Right atrium auricular region (tissue), 2 donors: ENCODE measurements at regions not wholly inside any gene's neighbourhood (a gene's known extent, or its start where the extent isn't known, plus 50 kb on each side); places are given as distances from the start of the nearest gene placed in this dataset.

ENCODE experiments used
- DNase-seq: peaks from one replicate; pipeline ENCODE4 v3.0.0-alpha.2; 2019; ENCODE audit warnings: low spot score
- H3K27ac ChIP-seq, 2 donors: fragments of 200-600 bp; sonication (generic); 1 replicate in 1 of 2; 2 replicates in 1 of 2; pipeline ENCODE4 v1.5.1; 2016 to 2019
- H3K27me3 ChIP-seq, 2 donors: fragments of 200-600 bp; sonication (generic); one replicate each; pipeline versions ENCODE4 v1.5.1 to v1.6.0; 2017 to 2019
- H3K36me3 ChIP-seq: fragments of 200-600 bp; sonication (generic); one replicate; pipeline ENCODE4 v1.5.1; 2016
- H3K4me1 ChIP-seq, 2 donors: fragments of 200-600 bp; sonication (generic); one replicate each; pipeline versions ENCODE4 v1.5.1 to v1.6.0; 2017 to 2019
- H3K4me3 ChIP-seq, 2 donors: fragments of 200-600 bp; sonication (generic); 1 replicate in 1 of 2; 2 replicates in 1 of 2; pipeline ENCODE4 v1.5.1; 2017 to 2019; ENCODE audit warnings: mild to moderate bottlenecking in 1 of 2, moderate library complexity in 1 of 2
- H3K9me3 ChIP-seq, 2 donors: fragments of 200-600 bp; sonication (generic); one replicate each; pipeline ENCODE4 v1.5.1; 2019
- CTCF ChIP-seq, 2 donors: fragments of 200-600 bp; sonication (generic); IDR thresholded peaks; one replicate each; pipeline ENCODE4 v1.5.1; 2019; ENCODE audit warnings: antibody characterized with exemption in 2 of 2

- no peak overlapping the region for H3K4me3 ChIP-seq
- no peaks in the 10 kb centered on the region for H3K36me3 ChIP-seq
- H3K27me3 ChIP-seq = no peaks in the 10 kb centered on the region
- TF ChIP-seq CTCF (IDR thresholded peaks at IDR 0.05) = no peak
- no peak for DNase-seq
- H3K4me1 ChIP-seq = peaks cover 0 to 33% of the 10 kb centered on the region in 2 donors
- no peaks in the 10 kb centered on the region for H3K9me3 ChIP-seq
- H3K27ac ChIP-seq = no peak overlapping the region
Observed at GRCh38 chr17:69605571-69605970, 191.1 kb downstream of the MAP2K6 start.

DNA sequence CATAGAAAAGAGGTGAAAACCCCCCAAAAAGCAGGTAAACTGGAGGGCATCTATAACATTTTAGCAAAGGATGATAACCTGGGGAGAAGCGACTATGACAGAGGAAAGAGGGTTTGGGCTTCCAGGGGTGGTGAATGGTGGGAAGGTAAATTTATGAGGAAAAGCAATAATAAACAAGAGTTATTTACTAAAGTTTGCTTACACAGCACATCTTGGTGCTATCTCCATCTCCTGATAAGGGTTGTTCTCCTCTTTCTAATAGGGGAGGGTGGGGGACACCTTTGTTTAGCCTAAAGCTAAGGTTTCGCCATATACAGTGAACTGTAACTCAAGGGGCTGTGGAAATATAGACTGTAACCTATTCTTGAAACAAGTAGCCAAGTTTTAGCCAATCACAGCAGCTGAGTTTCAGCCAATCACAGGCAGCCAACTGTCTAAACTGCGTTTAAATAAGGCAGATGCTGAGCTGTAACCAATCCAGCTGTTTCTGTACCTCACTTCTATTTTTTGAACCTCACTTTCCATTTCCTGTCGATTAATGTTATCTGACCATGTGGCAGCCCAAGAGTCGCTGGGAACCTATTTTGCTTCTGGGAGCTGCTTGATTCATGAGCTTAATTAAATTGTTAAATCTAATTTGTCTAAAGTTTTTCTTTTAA, 191.8 kb downstream of the MAP2K6 start:
- H3K27me3 ChIP-seq = no peaks in the 10 kb centered on the region
- DNase-seq = no peak
- H3K4me1 ChIP-seq = peaks cover 0 to 33% of the 10 kb centered on the region in 2 donors
- H3K36me3 ChIP-seq = no peaks in the 10 kb centered on the region
- TF ChIP-seq CTCF (IDR thresholded peaks at IDR 0.05) = no peak
- no peak overlapping the region for H3K4me3 ChIP-seq
- no peak overlapping the region for H3K27ac ChIP-seq
- no peaks in the 10 kb centered on the region for H3K9me3 ChIP-seq

- H3K27ac ChIP-seq = peak overlapping the region in 1 of 2 donors; percentile 44
- no peaks in the 10 kb centered on the region for H3K36me3 ChIP-seq
- peak; percentile 86 to 93 for TF ChIP-seq CTCF (IDR thresholded peaks at IDR 0.05)
- peaks cover 0 to 33% of the 10 kb centered on the region in 2 donors for H3K4me1 ChIP-seq
- H3K27me3 ChIP-seq = no peaks in the 10 kb centered on the region
- no peaks in the 10 kb centered on the region for H3K9me3 ChIP-seq
- no peak overlapping the region for H3K4me3 ChIP-seq
- DNase-seq = peak; percentile 80
Observed at GRCh38 chr17:69607162-69607834, 192.8 kb downstream of the MAP2K6 start.

DNA sequence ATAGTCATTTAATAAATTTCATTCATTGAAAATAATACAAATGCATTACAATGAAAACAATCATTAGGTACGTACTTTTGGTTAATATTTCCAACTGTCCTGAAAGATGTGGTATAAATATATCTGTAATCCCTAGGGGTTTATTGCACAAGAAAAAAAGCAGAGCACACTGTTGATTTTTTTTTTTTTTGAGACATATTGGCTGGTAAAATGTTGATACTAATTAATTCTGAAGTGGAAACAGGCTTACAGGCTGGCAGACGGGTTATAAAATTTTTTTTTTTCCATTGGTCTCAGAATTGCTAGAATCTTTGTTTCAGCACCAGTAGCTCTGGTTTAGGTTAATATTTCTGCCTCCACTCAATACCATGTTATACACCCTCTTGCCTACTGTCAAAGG, 193.6 kb downstream of the MAP2K6 start:
- Histone ChIP-seq H3K27ac (peak overlapping the region in 1 of 2 donors; percentile 63), H3K9me3 (no peaks in the 10 kb centered on the region), H3K4me1 (peaks cover 0 to 33% of the 10 kb centered on the region in 2 donors), H3K36me3 (no peaks in the 10 kb centered on the region), H3K4me3 (no peak overlapping the region), H3K27me3 (no peaks in the 10 kb centered on the region)
- no peak for TF ChIP-seq CTCF (IDR thresholded peaks at IDR 0.05)
- DNase-seq = no peak

GRCh38 chr17:69608808-69609472, 194.4 kb downstream of the MAP2K6 start:
- no peak for TF ChIP-seq CTCF (IDR thresholded peaks at IDR 0.05)
- Histone ChIP-seq H3K9me3 (no peaks in the 10 kb centered on the region), H3K36me3 (no peaks in the 10 kb centered on the region), H3K4me3 (no peak overlapping the region), H3K27me3 (no peaks in the 10 kb centered on the region), H3K27ac (peak overlapping the region in 1 of 2 donors; percentile 63), H3K4me1 (peaks cover 0 to 33% of the 10 kb centered on the region in 2 donors)
- DNase-seq = no peak
